Astrocyte of the spinal cord (primary cell): ENCODE measurements at regions not wholly inside any gene's neighbourhood (a gene's known extent, or its start where the extent isn't known, plus 50 kb on each side); places are given as distances from the start of the nearest gene placed in this dataset.
A peak's percentile ranks its signal among the peaks of the same experiment; 100 is the strongest.

ENCODE experiments used
- DNase-seq: peaks from one replicate; pipeline ENCODE4 v3.0.0; 2011; ENCODE audit warnings: low read depth, low spot score
- H3K4me3 ChIP-seq: 2 replicates; pipeline ENCODE4 v1.5.1; 2011; ENCODE audit warnings: low read depth, mild to moderate bottlenecking, low read length, moderate library complexity
- in situ Hi-C: cut with HindIII; loops from 2 replicates; pipeline ENCODE4 v1.10.0; 2017; ENCODE audit warnings: low sequenced_read_pairs
- TF ChIP-seq, protein P1 (sequence below): IDR thresholded peaks from 2 replicates; pipeline ENCODE4 v1.5.1; 2012; ENCODE audit warnings: low read depth, mild to moderate bottlenecking, low read length, inconsistent platforms

DNA sequence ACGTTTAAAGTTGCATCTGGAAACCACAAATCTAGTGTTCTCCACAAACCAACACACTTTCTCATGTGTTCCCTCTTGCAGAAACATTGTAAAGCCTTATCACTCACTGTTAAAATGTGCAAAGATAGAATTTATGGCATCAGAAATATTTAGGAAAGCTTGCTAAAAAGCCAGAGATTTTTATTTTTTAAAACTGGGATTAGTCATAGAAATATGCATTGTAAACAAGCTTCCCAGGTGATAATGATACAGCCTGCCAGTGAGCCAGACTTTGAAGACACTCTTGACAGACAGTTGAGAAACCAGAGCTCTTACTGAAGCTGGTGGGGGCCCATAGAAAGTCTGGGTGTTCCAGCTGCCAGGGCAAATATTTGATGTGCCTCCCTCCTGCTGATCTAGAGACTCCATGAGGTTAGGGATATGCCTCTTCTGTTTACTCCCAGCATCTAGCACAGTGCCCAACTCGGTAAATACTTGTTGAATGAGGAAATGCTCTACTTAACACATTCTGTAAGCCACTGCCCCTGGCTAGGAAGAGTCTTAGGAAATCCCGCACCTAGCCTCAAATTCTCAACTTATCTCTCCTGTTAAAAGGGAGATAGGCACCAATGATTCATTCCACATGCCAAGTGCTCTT is 179.0 kb upstream of the RASGEF1B start:
- H3K4me3 ChIP-seq: no peak overlapping the region
- in situ Hi-C loops: no loop called here
- TF ChIP-seq, protein P1, sequence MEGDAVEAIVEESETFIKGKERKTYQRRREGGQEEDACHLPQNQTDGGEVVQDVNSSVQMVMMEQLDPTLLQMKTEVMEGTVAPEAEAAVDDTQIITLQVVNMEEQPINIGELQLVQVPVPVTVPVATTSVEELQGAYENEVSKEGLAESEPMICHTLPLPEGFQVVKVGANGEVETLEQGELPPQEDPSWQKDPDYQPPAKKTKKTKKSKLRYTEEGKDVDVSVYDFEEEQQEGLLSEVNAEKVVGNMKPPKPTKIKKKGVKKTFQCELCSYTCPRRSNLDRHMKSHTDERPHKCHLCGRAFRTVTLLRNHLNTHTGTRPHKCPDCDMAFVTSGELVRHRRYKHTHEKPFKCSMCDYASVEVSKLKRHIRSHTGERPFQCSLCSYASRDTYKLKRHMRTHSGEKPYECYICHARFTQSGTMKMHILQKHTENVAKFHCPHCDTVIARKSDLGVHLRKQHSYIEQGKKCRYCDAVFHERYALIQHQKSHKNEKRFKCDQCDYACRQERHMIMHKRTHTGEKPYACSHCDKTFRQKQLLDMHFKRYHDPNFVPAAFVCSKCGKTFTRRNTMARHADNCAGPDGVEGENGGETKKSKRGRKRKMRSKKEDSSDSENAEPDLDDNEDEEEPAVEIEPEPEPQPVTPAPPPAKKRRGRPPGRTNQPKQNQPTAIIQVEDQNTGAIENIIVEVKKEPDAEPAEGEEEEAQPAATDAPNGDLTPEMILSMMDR: no peak
- DNase-seq: no peak

- peak; percentile 28 for DNase-seq
- TF ChIP-seq, protein P1: no peak
- H3K4me3 ChIP-seq: no peak overlapping the region
- in situ Hi-C loops: no loop called here
Measured at GRCh38 chr4:81648576-81649275, 177.0 kb upstream of the RASGEF1B start.

DNA sequence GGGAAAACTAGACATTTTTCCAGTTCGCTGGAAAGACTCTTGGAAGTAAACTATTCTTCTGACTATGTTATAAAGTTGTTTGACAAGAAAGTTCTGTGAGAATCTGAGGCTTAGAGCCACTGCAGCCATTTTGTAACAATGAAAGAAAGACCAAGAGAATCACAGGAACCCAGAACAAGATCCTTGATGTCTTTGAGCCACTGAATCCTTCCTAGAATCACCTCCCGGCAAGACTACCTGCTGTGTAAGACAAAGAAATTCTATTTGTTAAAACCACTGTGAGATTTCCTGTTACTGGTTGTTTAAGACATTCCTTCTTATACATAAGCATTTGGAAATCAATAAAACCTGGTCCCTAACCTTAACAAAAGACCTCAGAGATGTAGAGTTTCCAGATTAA is 175.7 kb upstream of the RASGEF1B start:
- no peak overlapping the region for H3K4me3 ChIP-seq
- TF ChIP-seq, protein P1: no peak
- in situ Hi-C loops: no loop called here
- DNase-seq: no peak

- H3K4me3 ChIP-seq: no peak overlapping the region
- TF ChIP-seq, protein P1: no peak
- in situ Hi-C loops: no loop called here
- DNase-seq: no peak
Measured at GRCh38 chr4:81642543-81642942, 170.8 kb upstream of the RASGEF1B start.

GRCh38 chr4:81639248-81639647 is 167.5 kb upstream of the RASGEF1B start:
- DNase-seq: no peak
- H3K4me3 ChIP-seq: no peak overlapping the region
- in situ Hi-C loops: no loop called here
- TF ChIP-seq, protein P1: no peak

GRCh38 chr4:81638698-81639097 is 167.0 kb upstream of the RASGEF1B start:
- TF ChIP-seq, protein P1: no peak
- in situ Hi-C loops: no loop called here
- no peak for DNase-seq
- H3K4me3 ChIP-seq: no peak overlapping the region
